ENCODE measurements at regions not wholly inside any gene's neighbourhood (a gene's known extent, or its start where the extent isn't known, plus 50 kb on each side); places are given as distances from the start of the nearest gene placed in this dataset.
A peak's percentile ranks its signal among the peaks of the same experiment; 100 is the strongest.

GRCh38 chrX:125420809-125421208 lies 101.1 kb downstream of the TEX13C start (continued):
- TF ChIP-seq CTCFL (IDR thresholded peaks at IDR 0.05; ENCODE audit: borderline replicate concordance, insufficient read depth, low read depth, low read length, poor library complexity, severe bottlenecking) (no peak), AFF1 (IDR thresholded peaks at IDR 0.05; ENCODE audit: low read depth in 1 of 2, partially characterized antibody in 2 of 2) (no peak), TAF15 (IDR thresholded peaks at IDR 0.05; ENCODE audit: low read depth, low read length) (no peak), NR4A1 (CRISPR knock-in tag; IDR thresholded peaks at IDR 0.05) (no peak), NR4A1 (tag; IDR thresholded peaks at IDR 0.05) (no peak), DMBX1 (CRISPR knock-in tag; IDR thresholded peaks at IDR 0.05; ENCODE audit: borderline replicate concordance) (peak; percentile 27; the same call in 1 of the 2 replicates), STAT5A (IDR thresholded peaks at IDR 0.05; ENCODE audit: borderline replicate concordance, low read length) (peak; percentile 71), EP300 (IDR thresholded peaks at IDR 0.05; ENCODE audit: low read length) (peak; percentile 70; the same call in 1 of the 2 replicates), ZFX (CRISPR knock-in tag; IDR thresholded peaks at IDR 0.05) (no peak), MTA2 (IDR thresholded peaks at IDR 0.05; ENCODE audit: low read depth) (peak; percentile 68), NFIC (IDR thresholded peaks at IDR 0.05) (peak; percentile 41; the same call in 1 of the 2 replicates), ADNP (tag; IDR thresholded peaks at IDR 0.05) (no peak), NCOR1 (IDR thresholded peaks at IDR 0.05) (peak; percentile 64), RFX5 (IDR thresholded peaks at IDR 0.05; ENCODE audit: low read depth, low read length) (no peak), ZNF696 (CRISPR knock-in tag; conservative IDR thresholded peaks at IDR 0.05) (no peak), PML (IDR thresholded peaks at IDR 0.05; ENCODE audit: low read length) (peak; percentile 66), TEAD4 (IDR thresholded peaks at IDR 0.05; ENCODE audit: low read length) (peak; percentile 92), TEAD4 (CRISPR knock-in tag; IDR thresholded peaks at IDR 0.05; ENCODE audit: borderline replicate concordance) (no peak), SREBF2 (CRISPR knock-in tag; IDR thresholded peaks at IDR 0.05) (no peak), KDM1A (IDR thresholded peaks at IDR 0.05) (peak; percentile 46 to 62; a peak in 1 of 4 replicates), ARID1B (IDR thresholded peaks at IDR 0.05) (peak; percentile 79), ZNF584 (CRISPR knock-in tag; IDR thresholded peaks at IDR 0.05; ENCODE audit: low read depth) (no peak)
- TF ChIP-seq, protein P1, sequence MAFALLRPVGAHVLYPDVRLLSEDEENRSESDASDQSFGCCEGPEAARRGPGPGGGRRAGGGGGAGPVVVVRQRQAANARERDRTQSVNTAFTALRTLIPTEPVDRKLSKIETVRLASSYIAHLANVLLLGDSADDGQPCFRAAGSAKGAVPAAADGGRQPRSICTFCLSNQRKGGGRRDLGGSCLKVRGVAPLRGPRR (CRISPR knock-in tag; IDR thresholded peaks at IDR 0.05): no peak
